Iris pigment epithelial cell (primary cell): ENCODE measurements at regions not wholly inside any gene's neighbourhood (a gene's known extent, or its start where the extent isn't known, plus 50 kb on each side); places are given as distances from the start of the nearest gene placed in this dataset.
"Not testable (repeated sequence)": the region's sequence is repeated elsewhere in the genome, so short reads cannot be mapped to it uniquely, and the experiment has no call there.

Experiments
- DNase-seq: peaks from one replicate; pipeline ENCODE4 v3.0.0-alpha.2; 2011; ENCODE audit warnings: low read depth

DNA sequence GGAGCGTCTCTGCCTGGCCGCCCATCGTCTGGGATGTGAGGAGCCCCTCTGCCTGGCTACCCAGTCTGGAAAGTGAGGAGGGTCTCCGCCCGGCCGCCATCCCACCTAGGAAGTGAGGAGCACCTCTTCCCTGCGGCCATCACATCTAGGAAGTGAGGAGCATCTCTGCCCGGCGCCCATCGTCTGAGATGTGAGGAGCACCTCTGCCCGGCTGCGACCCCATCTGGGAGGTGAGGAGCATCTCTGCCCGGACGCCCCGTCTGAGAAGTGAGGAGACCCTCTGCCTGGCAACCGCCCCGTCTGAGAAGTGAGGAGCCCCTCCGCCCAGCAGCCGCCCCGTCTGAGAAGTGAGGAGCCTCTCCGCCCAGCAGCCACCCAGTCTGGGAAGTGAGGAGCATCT is 84.5 kb downstream of the IDS start:
- not testable (repeated sequence) for DNase-seq

DNA sequence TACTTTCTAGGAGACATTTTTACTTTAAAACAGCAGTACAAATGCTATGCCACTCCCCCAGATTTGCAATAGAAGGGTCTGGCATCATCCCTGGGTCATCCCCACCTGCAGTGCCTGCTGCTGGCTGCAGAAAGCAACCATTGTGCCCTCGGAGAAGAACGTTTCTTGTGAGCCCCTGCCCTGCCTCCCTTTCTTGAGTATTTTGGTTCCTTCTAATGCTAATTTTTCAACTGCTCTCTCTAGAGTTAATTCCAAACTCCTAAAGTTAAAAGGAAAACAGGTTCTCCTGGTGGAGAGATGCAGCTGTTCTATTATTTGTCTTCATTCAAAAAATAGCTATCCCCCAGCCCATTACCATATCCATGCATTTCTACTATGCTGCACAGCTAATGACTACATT is 107.1 kb downstream of the IDS start:
- no peak for DNase-seq

DNA sequence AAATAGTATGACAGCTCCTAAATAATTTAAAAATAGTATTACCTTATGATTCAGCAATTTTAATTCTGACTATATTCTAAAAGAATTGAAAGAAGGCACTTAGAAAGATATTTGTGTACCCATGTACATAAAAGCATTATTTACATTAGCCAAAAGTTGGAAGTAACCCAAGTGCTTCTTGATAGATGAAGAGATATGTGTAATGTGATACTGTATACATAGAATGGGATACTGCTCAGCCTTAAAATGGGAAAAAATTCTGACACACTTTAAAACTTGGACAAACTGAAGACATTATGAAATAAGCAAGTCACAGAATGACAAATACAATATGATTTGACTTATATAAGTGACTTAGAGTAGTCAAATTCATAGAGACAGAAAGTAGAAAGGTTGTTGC is 112.2 kb downstream of the IDS start:
- no peak for DNase-seq

DNA sequence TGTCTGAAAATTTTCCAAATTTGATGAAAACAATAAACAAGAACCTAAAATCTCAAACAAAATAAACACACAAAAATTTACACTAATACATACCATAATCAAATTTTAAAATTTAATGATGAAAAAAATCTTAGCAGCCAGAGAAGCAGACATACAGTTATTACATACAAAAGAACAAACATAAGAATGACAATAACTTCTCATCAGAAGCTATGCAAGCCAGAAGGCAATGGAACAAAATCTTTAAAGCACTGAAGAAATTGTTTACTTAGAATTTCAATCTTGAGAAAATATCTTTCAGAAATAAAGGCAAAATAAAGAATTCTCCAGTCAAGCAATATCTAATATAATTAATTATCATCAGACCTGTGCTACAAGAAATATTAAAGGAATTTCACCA is 121.3 kb downstream of the IDS start:
- DNase-seq: no peak

DNA sequence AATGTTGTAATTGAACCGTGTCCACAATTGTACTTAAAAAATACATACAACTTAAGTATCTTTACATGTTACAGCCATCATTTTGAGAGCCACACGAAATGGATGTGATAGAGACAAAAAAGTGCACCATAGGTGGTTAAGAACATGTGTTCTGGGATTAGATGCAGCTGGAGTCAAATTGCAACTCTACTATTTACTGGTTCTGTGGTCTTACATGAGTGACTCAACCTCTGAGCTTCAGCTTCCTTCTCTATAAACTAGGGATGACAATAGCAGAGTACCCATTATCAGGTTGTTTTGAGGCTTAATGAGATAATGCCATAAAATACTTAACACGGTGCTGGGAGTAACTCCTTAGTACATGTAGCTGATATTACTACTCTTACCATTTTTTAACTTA is 130.4 kb downstream of the IDS start:
- DNase-seq: peak; percentile 6

DNA sequence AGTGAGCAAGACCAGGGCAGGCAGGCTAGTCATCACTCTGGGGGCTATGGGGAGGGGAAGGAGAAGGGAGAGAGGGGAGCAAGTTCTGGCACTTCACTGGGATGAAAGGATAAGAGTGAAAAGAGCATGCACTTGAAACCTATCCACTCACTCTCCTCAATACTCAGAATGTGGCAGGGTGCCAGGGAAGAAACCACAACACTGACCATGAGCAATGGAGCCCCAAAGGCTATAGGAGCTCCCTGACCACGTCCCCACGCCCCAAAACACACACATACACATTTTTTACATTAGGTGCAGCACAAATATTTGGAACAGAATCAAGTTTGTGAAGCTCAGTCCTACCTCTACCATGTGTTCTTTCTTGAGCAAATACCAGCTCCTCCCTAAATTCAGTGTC is 132.2 kb downstream of the IDS start:
- no peak for DNase-seq

DNA sequence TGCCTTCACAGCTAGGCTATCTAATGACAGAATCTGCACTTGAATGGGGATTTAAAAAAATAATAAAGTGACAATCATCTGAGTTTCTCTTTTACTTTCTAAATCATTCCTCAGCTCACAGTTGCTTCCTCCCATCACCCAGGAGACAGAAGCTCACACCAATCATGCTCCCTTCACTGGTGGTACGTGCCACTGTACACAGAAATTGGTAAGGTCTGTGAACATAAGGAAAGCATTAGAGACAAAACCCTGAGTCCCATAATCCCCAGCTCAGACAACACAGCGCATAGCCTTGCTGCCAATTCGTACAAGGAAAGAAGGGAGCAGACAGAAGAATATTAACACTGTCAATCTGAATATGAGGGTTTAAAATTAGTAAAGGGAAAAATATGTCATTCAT is 133.1 kb downstream of the IDS start:
- no peak for DNase-seq

DNA sequence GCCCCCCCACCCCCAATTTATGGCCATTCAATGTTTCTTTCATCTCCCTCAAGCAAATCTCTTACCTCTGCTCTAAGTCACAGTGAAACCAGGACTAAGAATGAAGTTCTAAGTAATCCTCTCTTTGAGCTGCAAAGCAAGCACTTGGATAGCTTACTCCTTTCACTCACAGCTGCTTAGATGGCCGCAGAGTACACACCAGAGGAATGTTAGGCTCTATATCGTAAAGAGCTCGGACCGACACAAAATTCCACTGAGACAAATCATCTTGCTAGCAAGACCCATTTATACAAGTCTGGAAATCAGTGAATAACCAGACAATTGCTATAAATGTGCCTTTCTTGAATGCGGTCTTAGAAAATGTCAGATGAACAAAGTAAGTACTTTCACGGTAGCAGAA is 135.0 kb downstream of the IDS start:
- DNase-seq: peak; percentile 4

DNA sequence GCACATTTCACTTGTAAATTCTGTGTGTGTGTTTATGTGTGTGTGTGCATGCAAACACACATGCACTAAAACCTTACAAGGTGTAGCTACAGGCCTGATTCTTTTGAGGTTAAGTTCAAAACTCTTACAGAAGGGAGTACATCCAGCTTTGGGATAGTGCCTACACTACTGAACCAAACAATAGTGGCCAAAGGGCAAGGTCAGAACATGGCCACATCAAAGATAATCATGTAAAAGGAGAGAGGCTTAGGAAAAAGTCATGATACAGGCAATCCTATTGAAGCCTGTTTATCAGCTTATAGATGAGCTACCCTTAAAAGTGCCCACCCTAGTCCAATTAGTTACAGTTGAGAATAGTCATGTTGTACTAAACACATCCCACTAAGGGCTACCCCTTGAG is 139.6 kb downstream of the IDS start:
- no peak for DNase-seq

DNA sequence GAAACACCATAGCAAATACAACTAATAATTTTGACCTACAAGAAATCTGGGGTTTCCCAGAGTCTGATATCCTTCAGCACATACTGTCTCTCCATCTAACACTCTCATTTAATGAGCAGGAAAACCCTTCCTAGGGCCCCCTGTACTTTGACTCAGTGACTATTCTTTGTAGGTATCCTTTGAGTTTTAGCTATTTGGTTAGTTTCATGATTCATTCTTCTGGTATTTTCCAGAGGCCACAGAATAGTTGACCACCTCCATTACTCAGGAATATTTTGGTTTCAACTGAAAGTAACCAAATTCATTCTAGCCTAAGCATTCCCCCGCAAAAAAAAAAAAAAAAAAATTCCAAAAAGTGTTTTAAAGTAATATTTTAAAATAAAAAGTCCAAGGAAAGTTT is 140.0 kb downstream of the IDS start:
- DNase-seq: no peak

DNA sequence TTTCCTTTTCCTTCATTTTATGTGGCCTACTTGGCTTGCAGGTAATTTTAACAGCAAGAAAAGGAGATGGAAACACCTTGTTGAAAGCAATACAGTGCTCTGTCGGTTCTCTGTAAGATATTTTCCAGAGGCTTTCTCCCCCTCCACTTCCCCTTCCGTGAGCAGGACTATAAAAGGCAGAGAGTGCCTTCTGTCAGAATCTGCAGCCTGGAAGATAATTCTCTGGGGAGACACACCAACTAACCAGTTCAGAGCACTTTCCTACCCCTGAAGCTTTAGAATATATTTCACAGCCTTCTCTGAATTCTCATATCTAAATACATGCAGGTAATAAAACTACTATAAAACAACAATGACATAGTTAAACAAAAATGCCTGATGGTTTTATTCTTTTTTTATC is 141.1 kb downstream of the IDS start:
- no peak for DNase-seq

DNA sequence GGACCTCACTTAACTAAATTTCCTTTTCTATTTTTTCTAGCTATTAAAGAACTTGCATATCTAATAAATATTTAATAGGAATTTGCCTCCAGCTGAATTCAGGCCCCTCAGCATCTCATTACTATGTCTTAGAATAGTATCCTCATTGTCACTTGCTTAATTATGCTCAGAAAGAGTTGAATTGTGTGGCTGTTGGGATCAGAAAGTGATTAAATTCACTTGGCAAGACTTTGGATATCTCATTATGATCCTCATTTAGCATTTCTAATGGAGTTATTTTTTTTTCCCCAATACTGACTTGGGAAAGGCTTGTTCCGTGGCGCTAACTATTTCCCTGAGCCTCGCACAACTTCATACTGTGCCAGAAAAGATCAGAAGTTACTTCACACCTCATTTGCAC is 158.8 kb downstream of the IDS start:
- DNase-seq: no peak

DNA sequence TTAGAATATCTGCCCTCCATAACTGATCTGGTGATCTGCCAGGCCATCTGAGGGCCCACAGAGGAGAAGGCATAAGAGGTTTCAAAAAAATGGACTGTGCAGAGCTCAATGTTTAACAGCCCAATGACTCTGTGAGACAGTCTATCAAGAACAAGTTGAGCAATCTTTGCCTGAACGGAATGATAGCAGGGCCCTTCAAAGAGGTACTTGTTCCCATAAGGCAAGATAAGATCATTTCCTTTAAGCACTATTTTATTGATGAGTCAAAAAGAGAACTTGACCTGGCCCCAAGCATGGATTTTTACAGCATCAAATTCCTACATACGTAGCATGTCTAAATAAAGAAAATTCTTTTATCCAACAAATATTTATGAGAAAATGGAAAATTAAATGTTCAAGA is 182.8 kb downstream of the IDS start:
- DNase-seq: no peak

DNA sequence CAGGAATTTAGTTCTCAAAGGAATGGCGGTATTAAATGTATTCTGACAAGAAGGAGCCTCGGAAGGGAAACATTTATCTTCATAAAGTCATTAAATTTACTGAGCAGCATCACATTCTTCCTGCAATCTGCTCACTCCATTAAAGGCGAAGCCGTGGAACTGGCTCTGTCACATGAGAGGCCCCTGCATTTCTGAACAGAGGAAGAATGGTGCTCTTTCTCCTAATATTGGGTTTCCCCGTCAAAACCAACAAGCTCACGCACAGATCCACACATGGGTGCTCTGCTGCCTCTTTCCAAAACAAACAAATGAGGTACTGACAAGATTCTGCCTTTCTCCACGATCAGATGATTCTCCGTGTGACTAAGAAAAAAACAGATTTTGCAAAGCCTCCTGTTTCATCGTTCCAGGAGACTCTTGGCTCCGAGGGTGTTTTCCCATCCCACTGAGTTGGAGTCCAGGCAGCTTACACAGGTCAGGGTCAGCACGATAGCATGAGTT is 191.2 kb downstream of the IDS start:
- no peak for DNase-seq

DNA sequence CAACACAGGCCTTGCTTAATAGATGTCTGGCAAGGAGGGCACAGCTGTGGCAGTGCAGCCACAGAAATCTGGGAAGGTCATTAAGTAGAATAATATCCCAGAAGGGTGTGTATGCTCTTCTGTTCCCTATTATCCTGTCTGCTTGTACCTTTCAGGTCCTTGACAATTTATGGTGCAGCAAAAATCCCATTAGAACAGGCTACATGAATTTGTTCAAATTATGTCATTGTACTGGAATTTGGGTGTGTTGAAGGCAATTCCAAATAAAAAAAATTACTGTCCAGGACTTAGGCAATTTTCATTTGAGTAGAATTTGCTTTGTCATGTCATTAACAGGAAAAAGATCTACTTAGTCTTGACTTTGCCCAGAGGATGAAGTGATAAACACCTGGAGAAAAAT is 192.1 kb downstream of the IDS start:
- no peak for DNase-seq

DNA sequence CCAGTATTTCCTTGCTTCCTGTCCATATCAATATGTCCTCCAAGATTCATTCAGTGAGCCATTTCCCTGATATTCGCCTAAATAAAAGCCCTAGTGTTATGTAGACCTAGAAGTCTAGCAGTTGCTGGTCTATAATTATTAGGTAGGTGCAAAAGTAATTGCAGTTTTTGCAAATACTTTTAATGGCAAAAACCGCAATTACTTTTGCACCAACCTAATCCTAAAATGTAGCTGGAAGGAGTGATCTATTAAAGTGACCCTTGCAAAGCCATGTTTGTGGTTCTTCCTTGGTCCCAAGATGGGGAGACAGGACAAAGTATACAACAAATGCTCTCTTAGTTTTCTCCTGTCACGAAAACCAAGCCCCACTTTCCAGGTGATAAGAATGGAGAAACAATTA is 193.0 kb downstream of the IDS start:
- no peak for DNase-seq

DNA sequence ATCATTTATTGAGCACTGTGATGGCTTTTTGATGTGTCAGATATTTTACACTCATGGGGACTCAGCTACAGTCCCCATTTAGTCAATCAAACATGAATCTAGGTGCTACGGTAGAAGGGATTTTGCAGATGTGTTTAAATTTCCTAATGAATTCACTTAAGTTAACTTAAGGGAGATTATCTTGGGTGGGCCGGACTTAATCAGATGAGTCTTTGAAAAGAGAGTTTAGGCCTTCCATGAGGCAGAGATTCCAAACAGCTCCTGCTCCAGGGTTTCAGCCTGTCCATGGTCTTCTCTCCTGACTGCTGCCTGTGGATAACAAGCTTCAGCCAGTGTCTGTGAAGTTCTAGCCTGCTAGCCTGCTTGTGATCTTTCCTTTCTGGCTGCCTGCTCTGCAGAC is 202.4 kb downstream of the IDS start:
- DNase-seq: no peak

DNA sequence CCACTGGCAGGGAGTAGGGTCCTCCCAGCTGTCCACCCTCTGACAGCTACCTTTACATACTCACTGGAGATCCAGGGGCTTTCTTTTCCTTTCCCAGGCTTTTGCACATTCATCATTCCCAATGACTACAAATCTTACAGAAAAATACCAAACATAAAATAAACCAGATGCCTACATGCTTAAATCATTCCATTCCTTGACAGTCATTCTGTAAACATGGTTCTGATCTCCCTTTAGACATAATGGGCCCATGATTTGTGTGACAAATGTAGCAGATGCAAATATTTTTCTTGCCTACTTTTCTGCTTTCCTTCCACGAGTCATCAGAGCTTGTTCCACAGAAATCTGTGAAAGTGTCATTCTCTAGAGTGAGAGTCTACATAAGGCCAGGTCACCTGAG is 207.0 kb downstream of the IDS start:
- DNase-seq: no peak

DNA sequence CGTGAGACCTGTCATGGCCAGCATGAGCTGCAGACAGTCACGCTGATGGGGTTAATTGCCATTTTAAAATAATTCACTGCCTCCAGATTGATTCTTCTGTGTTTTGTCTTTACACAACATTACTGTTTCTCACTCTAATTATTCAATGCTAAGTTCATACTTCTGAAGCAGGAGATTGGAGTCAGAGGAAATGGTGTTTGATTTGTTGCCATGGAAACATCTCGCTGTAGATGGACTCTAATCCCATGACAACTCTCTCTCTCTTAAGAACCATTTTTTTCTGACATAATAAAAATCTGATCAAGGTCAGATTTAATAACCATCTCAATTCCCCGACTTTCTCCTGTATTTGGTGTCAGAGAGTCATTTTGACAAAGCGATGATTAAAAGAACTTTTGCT is 209.0 kb downstream of the IDS start:
- no peak for DNase-seq

DNA sequence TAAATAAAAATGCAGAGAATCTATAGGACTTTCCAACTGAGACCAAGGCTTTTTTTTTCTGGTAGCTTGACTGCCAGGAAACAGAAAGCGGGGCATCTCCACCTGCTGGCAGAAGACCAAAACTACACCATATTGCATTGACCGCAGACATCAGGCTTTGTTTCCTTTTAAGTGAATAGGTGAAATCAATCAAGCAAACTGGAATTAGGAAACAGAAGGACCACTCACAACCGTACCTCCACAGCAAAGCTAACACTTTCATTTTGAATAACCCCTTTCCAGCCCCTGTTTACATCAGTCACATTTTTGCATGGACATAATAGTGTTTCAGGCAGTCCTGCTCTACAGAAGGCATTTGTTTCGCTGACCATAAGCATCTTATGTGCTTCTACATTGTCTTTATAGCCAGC is 218.2 kb downstream of the IDS start:
- peak; percentile 40 for DNase-seq

DNA sequence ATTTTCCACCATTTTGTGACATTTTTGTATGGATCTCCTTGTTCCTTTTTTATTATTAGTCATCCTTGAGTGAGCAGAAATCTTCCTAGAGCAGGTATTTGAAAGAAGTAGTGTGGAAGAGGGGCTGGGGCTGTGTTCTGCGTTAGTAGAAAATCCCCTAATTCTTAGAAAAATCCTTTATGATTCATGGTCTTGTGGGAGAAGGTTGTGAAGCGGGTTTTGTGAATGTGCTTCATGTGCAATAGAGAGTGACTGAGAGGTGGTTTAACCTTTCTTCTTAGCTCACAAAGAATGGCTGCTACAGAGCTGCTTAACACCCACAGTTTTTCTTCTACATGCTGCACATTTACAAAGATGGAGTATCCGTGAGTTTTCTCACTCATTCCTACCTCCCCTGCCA is 220.5 kb downstream of the IDS start:
- DNase-seq: no peak

DNA sequence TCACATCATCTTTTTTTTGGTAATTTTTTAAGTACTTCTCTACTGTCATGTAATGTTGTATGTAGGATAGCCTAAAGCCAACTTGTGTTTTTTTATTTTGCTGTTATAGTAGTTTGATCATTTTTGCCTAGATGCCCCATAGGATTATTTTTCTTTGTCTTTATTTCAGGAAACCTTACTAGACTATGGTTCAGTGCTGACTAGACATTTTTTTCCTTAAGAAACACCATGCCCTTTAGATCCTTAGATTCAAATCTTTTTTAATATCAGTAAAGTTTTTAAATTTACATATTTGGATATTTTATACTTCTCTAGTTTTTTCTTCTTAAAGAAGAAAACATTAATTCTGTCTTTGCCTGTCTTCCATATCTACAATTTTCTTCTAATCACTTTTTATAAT is 221.3 kb downstream of the IDS start:
- no peak for DNase-seq

DNA sequence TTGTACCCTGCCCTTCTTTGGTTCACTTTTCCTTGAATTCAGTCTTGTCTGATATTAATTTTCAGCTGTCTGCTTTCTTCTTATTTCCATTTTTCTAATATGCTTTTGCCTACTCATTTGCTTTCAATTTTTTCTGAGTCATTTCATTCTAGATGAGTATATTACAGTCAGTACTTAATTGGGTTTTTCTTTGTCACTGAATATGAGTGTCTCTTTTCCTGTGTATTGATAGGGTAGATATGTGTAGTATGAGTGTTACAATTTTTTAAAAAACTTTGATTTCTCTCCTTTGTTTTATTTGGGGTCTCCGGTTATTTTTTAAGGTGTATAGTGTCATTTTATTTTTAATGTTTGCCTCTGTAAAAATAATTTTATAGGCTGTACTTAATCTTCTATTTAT is 222.2 kb downstream of the IDS start:
- DNase-seq: no peak

DNA sequence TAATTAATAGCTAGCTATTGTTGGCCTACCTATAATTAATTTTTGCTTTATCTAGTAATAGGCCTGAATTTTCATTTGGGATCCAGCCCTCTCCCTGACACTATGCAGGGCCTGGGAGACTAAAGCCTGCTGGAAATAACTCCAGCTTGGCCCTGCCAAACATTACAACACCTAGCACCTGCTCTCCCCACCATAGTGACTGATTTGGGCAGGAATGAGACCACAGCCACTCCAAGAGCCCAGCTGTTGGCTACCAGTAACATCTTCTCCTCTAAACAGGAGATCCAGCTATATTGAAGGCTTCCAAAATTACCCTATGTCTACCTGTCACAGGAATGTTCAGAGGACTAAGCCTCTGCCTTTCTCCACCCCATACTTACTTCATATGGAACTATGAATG is 225.1 kb downstream of the IDS start:
- no peak for DNase-seq

DNA sequence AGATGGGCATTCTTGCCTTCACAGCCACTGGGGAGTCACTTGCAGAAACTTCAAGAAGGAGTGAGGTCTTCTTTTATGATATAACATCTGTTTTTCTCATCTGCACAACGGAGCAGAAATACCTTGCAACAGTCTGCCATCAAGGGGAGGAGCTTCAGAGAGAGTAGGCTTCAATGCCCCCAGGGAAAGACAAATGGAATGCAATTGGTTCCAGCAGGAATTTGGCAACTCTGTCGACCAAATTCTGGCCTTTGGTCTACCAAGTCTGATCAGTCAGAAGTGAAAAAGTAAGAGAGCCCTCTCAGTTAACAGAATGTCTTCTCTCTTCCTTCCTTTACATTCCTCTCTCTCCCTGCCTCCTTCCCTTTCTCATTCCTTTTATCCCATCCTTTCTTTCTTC is 229.3 kb downstream of the IDS start:
- no peak for DNase-seq
